ENCODE measurements at regions not wholly inside any gene's neighbourhood (a gene's known extent, or its start where the extent isn't known, plus 50 kb on each side); places are given as distances from the start of the nearest gene placed in this dataset.
"Not testable (repeated sequence)": the region's sequence is repeated elsewhere in the genome, so short reads cannot be mapped to it uniquely, and the experiment has no call there.

DNA sequence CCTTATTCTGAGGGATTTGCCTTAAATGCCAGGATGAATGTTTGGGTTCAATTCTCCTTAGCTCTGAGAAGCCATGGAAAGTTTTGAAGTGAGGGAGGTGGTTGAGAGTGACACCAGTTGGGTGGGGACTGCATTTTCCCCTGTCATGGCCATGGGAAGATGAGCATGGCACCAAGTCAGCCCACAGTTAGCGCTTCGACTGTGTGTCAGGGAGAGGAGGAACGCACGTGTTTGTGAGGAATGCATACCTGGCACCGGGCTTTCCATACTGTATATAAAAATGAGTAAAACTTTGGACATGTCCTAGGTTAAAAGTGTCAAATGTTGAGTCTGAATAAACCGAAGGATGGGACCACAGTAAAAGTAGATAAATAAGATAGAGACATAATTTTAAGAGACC lies 187.5 kb upstream of the KL start:
- Histone ChIP-seq H3K4me1 (replicated peaks in 1 of 2) (peaks cover 13 to 16% of the 10 kb centered on the region in 2 donors), H3K4me3 (no peak overlapping the region), H3K27ac (no peak overlapping the region)
- 80 to 100% (median 90%) methylated on average over 1 to 6 of the region's 6 CpGs; no CpG with 5 or more reads in 4 of the 10 experiments for WGBS, 10 experiments
- in situ Hi-C loops (cut with MboI; ENCODE audit: low pct_unique_long_range_greater_than_20kb in 2 of 9, low sequenced_read_pairs in 9 of 9, unreplicated experiment in 9 of 9): no loop called here
- no peak for ATAC-seq (replicated peaks in 6 of 8)

DNA sequence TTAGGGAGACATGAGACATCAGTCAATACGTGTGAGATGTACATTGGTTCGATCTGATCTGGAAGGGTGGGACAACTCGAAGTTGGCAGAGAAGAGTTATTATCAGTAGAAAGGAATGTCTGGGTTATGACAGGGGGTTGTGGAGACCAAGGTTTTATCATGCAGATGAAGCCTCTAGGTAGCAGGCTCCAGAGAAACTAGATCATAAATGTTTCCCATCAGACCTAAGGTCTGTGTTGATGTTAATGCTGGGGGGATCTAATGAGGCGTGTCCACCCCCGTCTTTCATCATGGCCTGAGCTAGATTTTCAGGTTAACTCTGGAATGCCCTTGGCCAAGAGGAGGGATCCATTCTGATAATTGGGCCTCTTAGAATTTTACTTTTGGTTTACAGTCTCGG lies 187.0 kb upstream of the KL start:
- peaks cover 13 to 16% of the 10 kb centered on the region in 2 donors for H3K4me1 ChIP-seq (replicated peaks in 1 of 2)
- H3K27ac ChIP-seq: peak overlapping the region in 1 of 2 donors; percentile 2
- in situ Hi-C loops (cut with MboI; ENCODE audit: low pct_unique_long_range_greater_than_20kb in 2 of 9, low sequenced_read_pairs in 9 of 9, unreplicated experiment in 9 of 9): no loop called here
- 25 to 100% (median 76%) methylated on average over 1 to 5 of the region's 6 CpGs for WGBS, 10 experiments
- ATAC-seq (replicated peaks in 6 of 8): peak in 3 of 8 experiments; percentile 16 to 28 (median 26)
- no peak overlapping the region for H3K4me3 ChIP-seq

DNA sequence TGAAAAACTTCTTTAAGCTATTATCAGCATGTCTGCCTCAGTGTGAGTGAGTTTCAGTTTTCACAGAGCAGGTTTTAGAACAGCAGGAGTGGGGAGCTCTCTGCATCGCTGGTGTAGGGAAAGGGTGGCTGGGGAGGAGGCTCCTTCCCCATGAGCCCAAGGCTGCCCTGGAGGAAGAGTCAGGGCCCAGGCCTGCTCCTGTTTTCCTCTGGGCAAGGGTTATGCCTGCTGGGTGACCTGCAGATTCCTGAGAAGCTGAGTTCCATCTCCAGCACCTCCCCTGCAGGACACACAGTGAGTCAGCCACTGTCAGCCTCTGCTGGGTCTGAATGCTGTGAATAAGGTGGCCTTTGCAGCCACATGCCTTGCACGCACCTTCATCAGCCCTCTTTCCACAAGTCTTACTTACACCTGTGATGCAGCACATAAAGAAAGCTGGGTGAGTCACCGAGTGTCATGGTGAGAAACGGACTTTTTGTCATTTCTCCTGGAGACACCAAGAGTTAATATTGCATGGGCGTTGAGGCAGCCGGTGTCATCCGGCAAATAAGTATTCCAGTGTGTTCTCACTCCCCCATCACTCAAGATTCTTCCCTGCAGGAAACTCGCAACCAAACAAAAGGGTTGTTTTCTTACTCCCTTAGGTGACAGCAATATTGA lies 186.4 kb upstream of the KL start:
- in situ Hi-C loops (cut with MboI; ENCODE audit: low pct_unique_long_range_greater_than_20kb in 2 of 9, low sequenced_read_pairs in 9 of 9, unreplicated experiment in 9 of 9): no loop called here
- ATAC-seq (replicated peaks in 6 of 8): peak in 7 of 8 experiments; percentile 53 to 98 (median 91)
- no peak overlapping the region for H3K4me3 ChIP-seq
- peak overlapping the region; percentile 2 to 4 for H3K27ac ChIP-seq
- 40 to 84% (median 50%) methylated on average over 1 to 7 of the region's 8 CpGs; no CpG with 5 or more reads in 2 of the 10 experiments for WGBS, 10 experiments
- H3K4me1 ChIP-seq (replicated peaks in 1 of 2): peaks cover 13 to 16% of the 10 kb centered on the region in 2 donors

DNA sequence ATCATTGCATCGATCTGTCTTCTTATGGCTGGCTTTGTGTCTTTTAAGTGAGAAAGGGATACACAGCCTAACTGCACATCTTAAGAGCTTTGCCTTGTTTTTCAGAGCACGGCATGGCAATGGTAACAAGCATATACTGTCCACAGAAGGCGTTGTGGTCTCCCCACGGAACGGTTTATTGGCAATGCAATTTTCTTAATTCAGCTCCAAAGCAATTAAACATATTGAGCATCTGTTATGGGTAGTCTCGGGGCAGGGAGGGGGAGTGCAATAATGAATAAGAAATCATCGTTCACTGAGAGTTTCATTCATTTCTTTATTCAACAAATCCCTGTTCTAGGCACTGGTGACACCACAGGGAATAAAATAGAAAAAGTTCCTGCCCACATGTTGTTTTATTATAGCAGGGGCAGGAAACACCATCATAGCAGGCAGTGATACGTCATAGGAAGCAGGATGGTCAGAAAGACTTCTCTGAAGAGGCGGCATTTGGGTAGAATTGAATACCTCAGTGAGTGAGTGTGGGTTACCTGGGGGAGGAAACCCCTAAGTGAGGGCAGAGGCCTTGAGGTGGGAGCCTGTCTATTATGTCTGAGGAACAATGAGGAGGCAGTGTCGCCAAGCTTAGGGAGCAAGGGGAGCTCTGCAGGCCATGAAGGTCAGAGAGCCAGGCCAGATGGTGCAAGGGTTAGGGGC lies 185.7 kb upstream of the KL start:
- 37 to 92% (median 73%) methylated on average over 3 to 10 of the region's 10 CpGs for WGBS, 10 experiments
- ATAC-seq (replicated peaks in 6 of 8): peak in 1 of 8 experiments; percentile 68
- Histone ChIP-seq H3K27ac (peak overlapping the region in 1 of 2 donors; percentile 4), H3K4me3 (no peak overlapping the region), H3K4me1 (replicated peaks in 1 of 2) (peaks cover 13 to 16% of the 10 kb centered on the region in 2 donors)
- in situ Hi-C loops (cut with MboI; ENCODE audit: low pct_unique_long_range_greater_than_20kb in 2 of 9, low sequenced_read_pairs in 9 of 9, unreplicated experiment in 9 of 9): no loop called here

DNA sequence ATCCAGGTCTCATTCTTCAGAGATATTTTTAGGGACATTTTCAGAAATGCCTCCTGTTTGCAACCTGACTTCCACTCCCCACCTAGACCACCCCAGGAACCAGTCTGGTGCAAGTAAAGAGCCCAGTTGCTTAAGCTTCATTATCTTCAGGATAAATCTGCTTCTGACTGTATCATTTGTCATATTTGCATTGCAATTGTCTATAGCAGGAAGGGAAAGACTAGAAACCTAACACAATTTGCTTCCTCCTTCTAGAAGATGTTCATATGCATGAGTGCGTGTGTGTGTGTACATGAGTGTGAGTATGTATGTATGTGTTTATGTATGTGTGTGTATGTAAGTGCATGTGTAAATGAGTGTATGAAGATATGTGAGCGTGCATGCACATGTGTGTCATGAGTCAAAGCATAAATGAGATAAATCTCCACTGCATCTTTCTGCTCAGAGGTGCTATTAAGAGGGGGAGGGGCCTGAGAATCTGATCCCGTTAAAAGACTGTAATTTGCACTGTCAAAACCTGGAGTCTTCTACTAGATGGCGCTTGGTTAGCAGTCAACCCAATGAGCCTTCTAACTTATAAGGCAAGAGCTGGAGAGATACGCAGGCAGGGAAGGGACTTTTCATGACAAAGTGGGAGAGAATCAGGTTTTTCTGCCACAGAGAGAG lies 178.8 kb upstream of the KL start:
- 58 to 96% (median 72%) methylated on average over 2 to 4 of the region's 5 CpGs; no CpG with 5 or more reads in 2 of the 10 experiments for WGBS, 10 experiments

DNA sequence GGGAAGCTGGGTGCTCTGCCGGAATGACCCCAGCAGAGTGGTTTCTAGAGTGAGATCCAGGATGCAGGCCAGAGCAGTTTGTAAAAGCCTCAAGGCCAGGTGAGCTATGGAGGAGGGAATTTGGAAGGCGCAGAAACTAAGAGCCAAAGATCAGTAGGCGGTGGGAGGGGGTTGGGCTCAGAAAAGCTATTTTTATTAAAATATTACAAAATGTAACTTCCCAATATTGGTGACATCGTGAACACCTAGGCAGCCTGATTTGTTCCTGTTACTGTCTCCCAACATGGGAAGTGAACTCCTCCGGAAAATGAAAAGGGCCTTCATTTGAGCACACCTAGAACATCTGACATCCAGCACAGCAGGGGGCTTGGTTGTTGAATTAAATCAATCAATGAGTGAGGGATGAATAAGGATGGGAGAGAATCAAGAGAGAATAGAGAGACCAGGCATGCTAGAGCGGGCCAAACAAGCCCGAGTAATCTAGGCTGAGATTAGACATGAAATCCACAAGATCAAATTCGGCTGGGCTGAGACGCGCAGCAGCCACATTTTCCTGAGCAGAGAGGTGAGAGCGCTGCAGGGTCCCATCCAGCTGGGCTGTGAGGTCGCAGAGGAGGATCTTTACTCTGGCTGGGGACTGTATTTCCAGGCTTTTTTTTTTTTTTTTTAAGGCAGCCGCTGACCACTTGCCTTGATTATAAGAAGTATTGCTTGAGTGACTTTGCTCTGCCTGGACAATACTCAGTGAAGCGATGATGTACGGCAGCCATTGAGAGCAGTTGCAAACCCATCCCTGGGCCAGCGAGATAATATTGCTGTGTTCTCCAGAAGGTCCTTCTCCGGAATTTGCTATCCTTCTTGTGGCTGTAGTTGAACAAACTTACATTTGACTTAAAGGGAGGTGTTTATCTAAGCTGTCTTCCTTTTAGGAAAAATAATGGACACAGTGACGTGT lies 178.0 kb upstream of the KL start:
- Histone ChIP-seq H3K4me3 (no peak overlapping the region), H3K27ac (peak overlapping the region; percentile 12 to 58), H3K4me1 (replicated peaks in 1 of 2) (peaks cover 33 to 36% of the 10 kb centered on the region in 2 donors)
- in situ Hi-C loops (cut with MboI; ENCODE audit: low pct_unique_long_range_greater_than_20kb in 2 of 9, low sequenced_read_pairs in 9 of 9, unreplicated experiment in 9 of 9): no loop called here
- peak in 5 of 8 experiments; percentile 54 to 69 (median 63) for ATAC-seq (replicated peaks in 6 of 8)
- 60 to 100% (median 83%) methylated on average over 1 to 13 of the region's 18 CpGs for WGBS, 10 experiments

More for the DNA sequence above, 178.8 kb upstream of the KL start:
- no peak overlapping the region for H3K4me3 ChIP-seq
- in situ Hi-C loops (cut with MboI; ENCODE audit: low pct_unique_long_range_greater_than_20kb in 2 of 9, low sequenced_read_pairs in 9 of 9, unreplicated experiment in 9 of 9): no loop called here
- peak overlapping the region in 1 of 2 donors; percentile 13 for H3K27ac ChIP-seq
- peaks cover 33 to 36% of the 10 kb centered on the region in 2 donors for H3K4me1 ChIP-seq (replicated peaks in 1 of 2)
- ATAC-seq (replicated peaks in 6 of 8): peak in 5 of 8 experiments; percentile 4 to 72 (median 71)

DNA sequence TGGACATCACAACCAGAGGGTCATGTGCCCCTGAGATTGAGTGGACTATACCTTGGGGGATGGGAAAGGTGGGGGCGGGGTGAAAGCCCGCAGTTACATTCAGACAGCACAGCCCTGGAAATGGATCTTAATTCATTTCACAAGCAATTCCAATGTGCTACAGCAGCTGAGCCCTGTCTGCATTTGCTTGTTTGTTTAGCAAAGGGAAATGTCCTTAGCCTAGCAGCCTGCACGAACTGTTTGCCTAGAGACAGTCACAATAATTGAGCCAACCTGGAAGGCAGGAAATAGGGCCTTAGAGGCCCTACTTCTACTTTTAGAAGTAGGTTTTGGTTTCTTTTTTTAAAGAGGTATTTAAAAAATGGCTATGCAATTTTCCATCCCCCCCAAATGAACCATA lies 177.3 kb upstream of the KL start:
- peak in 6 of 8 experiments; percentile 36 to 96 (median 83) for ATAC-seq (replicated peaks in 6 of 8)

DNA sequence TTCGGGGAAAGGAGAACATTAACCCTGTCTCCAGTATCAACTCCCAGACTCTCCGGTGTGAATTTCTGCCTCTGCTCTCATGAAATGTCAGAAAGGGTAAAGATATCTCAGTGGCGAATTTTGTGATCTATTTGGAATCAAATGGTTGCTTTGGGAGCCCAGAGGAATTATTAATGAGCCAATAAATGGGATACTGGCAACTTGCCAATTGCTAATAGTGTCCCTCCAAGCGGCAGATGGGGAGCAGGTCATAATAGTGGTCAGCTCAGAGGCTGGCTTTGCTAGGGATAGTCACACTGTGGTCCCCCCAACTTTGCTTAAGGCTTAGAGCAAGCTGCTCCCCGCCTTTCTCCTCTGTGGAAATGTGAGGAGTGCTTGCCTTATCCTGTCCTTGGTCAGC lies 176.1 kb upstream of the KL start:
- Histone ChIP-seq H3K4me3 (no peak overlapping the region), H3K27ac (no peak overlapping the region), H3K4me1 (replicated peaks in 1 of 2) (peaks cover 33 to 36% of the 10 kb centered on the region in 2 donors)
- in situ Hi-C loops (cut with MboI; ENCODE audit: low pct_unique_long_range_greater_than_20kb in 2 of 9, low sequenced_read_pairs in 9 of 9, unreplicated experiment in 9 of 9): no loop called here
- ATAC-seq (replicated peaks in 6 of 8): no peak
- 75 to 100% (median 93%) methylated on average over 1 to 3 of the region's 5 CpGs; no CpG with 5 or more reads in 3 of the 10 experiments for WGBS, 10 experiments

More for the DNA sequence above, 177.3 kb upstream of the KL start:
- WGBS, 10 experiments: 13 to 100% (median 58%) methylated on average over 1 to 2 of the region's 3 CpGs; no CpG with 5 or more reads in 2 of the 10 experiments
- in situ Hi-C loops (cut with MboI; ENCODE audit: low pct_unique_long_range_greater_than_20kb in 2 of 9, low sequenced_read_pairs in 9 of 9, unreplicated experiment in 9 of 9): no loop called here
- H3K27ac ChIP-seq: peak overlapping the region; percentile 12 to 58
- no peak overlapping the region for H3K4me3 ChIP-seq
- peaks cover 33 to 36% of the 10 kb centered on the region in 2 donors for H3K4me1 ChIP-seq (replicated peaks in 1 of 2)

DNA sequence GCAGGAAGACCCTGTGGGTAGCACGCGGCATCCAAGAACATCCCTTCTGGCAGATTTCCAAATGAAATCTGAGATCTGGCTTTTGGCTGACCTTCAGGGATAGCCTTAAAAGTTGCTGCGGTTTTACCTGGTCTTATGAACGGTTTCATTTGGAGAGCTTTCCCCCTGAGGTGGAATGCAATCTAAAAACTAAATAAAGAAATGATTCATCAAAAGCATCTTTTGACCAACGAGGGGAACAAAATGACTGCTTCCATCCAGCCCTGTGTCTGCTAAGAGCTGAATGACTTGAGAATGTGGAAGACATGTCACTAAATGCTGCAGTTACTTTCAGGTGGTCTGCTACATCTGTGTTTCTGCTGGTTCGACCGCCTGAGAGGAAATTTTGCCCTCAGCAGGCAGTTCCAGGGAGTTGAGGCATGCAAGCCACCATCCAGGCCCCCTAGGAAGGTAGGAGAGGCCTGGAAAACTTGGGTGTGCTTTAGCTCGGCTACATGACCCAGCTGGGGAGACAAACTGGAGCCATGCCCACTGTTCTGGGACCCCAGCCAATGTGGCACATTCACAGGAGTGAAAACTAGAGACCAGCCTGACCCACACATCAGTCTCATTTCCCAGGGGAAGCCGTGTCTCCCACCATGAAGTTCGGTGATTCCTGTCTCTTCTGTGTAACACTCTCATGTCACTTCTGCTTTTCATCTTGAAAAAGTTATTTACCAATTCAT lies 175.1 kb upstream of the KL start:
- in situ Hi-C loops (cut with MboI; ENCODE audit: low pct_unique_long_range_greater_than_20kb in 2 of 9, low sequenced_read_pairs in 9 of 9, unreplicated experiment in 9 of 9): no loop called here
- H3K27ac ChIP-seq: no peak overlapping the region
- 67 to 93% (median 90%) methylated on average over 2 to 8 of the region's 10 CpGs for WGBS, 10 experiments
- no peak for ATAC-seq (replicated peaks in 6 of 8)
- H3K4me1 ChIP-seq (replicated peaks in 1 of 2): peaks cover 39 to 41% of the 10 kb centered on the region in 2 donors
- no peak overlapping the region for H3K4me3 ChIP-seq

DNA sequence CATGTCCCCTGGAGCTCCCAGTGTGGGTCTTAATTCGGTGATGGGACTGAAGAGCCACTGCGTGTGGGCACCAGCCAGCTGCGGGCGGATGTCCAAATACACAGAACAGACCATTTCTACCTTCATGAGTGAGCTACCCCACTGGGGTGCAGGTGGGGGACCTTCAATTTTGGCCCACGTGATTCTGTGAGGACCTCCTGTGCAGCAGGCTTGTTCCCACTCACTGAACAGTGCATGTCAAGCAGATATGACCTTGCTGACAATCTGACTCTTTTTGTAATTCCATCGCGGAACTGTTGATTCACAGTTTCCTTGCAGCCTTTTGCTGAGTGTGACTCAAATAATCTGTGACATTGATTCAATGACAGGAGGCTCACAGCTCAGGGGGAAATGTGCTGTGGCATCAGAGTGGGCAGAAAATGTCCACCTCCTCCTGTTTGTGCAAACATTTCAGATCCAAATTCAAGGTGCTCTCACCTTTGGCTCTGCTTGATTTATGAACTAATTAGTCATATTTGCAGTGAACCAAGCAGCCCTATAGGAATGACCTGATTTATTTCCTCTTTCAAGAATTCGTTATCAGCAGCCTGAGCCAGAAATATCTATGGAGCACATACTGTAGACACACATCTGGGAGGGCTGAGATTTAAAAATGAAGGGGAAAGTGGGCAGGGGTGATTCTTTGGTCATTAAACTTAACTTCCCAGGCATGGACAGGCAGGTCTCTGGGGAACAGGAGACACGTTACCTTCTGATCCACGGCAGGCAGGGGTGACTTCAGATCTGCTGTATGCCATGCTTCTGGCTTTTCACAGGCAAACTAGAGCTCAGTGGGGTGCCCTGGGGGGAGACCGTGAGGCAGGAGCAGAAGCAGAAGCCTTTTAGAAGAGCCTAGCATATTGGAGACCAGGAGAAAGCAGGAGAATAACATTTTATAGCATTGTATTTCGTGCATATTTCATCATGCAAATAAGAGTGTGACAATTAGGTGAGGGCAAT lies 170.0 kb upstream of the KL start:
- in situ Hi-C loops (cut with MboI; ENCODE audit: low pct_unique_long_range_greater_than_20kb in 2 of 9, low sequenced_read_pairs in 9 of 9, unreplicated experiment in 9 of 9): no loop called here
- peak in 5 of 8 experiments; percentile 63 to 82 (median 78) for ATAC-seq (replicated peaks in 6 of 8)
- Histone ChIP-seq H3K27ac (peak overlapping the region; percentile 35 to 48), H3K4me1 (replicated peaks in 1 of 2) (peaks cover 31 to 36% of the 10 kb centered on the region in 2 donors), H3K4me3 (no peak overlapping the region)
- WGBS, 10 experiments: 39 to 89% (median 56%) methylated on average over 2 to 7 of the region's 12 CpGs; no CpG with 5 or more reads in 1 of the 10 experiments

DNA sequence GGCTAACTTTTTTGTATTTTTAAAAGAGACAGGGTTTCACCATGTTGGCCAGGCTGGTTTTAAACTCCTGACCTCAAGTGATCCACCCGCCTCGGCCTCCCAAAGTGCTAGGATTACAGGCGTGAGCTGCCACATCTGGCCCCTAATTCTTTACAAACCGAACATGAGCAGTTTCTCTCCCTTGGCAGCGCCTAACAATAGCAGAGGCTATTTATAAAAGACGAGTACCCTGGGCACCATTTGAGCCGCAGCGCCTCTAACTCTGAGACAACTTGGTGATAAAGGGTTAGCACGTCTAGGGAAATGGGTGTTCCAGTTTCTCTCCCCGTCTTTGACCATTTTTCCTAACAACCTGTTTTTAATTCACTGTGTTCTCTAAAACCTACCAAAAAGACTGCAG lies 168.2 kb upstream of the KL start:
- WGBS, 10 experiments: 15 to 80% (median 60%) methylated on average over 1 to 10 of the region's 10 CpGs; no CpG with 5 or more reads in 1 of the 10 experiments
- peak in 1 of 8 experiments; percentile 54 for ATAC-seq (replicated peaks in 6 of 8)
- H3K27ac ChIP-seq: not testable (repeated sequence)

More for the DNA sequence above, 168.2 kb upstream of the KL start:
- H3K4me1 ChIP-seq (replicated peaks in 1 of 2): peaks cover 31 to 45% of the 10 kb centered on the region in 2 donors
- H3K4me3 ChIP-seq; in situ Hi-C loops (cut with MboI; ENCODE audit: low pct_unique_long_range_greater_than_20kb in 2 of 9, low sequenced_read_pairs in 9 of 9, unreplicated experiment in 9 of 9): not testable (repeated sequence)

Measured in motor neuron (in vitro differentiated cells).